HEK293T (cell line): ENCODE measurements at regions not wholly inside any gene's neighbourhood (a gene's known extent, or its start where the extent isn't known, plus 50 kb on each side); places are given as distances from the start of the nearest gene placed in this dataset.

Experiments used
- CTBP1 ChIP-seq: fragments of 450-650 bp; IDR thresholded peaks from 2 replicates; pipeline ENCODE4 v1.6.1; 2016; ENCODE audit warnings: borderline replicate concordance
- FOXA1 ChIP-seq: fragments of 450-650 bp; IDR thresholded peaks from 2 replicates; pipeline ENCODE4 v1.6.1; 2016; ENCODE audit warnings: mild to moderate bottlenecking
- FOXK2 ChIP-seq: fragments of 450-650 bp; IDR thresholded peaks from 2 replicates; pipeline ENCODE4 v1.6.1; 2016; ENCODE audit warnings: mild to moderate bottlenecking
- FOXM1 ChIP-seq: fragments of 450-650 bp; IDR thresholded peaks from 2 replicates; pipeline ENCODE4 v1.6.1; 2017; ENCODE audit warnings: mild to moderate bottlenecking, borderline replicate concordance
- NFRKB ChIP-seq: fragments of 450-650 bp; IDR thresholded peaks from 2 replicates; pipeline ENCODE4 v1.6.1; 2016; ENCODE audit warnings: mild to moderate bottlenecking, moderate library complexity
- SUZ12 ChIP-seq: fragments of 450-650 bp; IDR thresholded peaks from 2 replicates; pipeline ENCODE4 v1.6.1; 2016; ENCODE audit warnings: mild to moderate bottlenecking
- TARDBP ChIP-seq: fragments of 450-650 bp; IDR thresholded peaks from 2 replicates; pipeline ENCODE4 v1.6.1; 2016

GRCh38 chr12:92248977-92249376, 103.3 kb upstream of the BTG1 start:
- TF ChIP-seq CTBP1 (no peak), SUZ12 (no peak), TARDBP (no peak), NFRKB (no peak), FOXA1 (no peak), FOXK2 (no peak), FOXM1 (no peak)
